H1 (cell line): ENCODE measurements at regions not wholly inside any gene's neighbourhood (a gene's known extent, or its start where the extent isn't known, plus 50 kb on each side); places are given as distances from the start of the nearest gene placed in this dataset.

Experiments used
- CTCF ChIA-PET: fragments of 300-600 bp; sonication (Branson Sonifier 250); formaldehyde crosslinking; loops from one replicate; lab custom pipeline; 2021; ENCODE audit not compliant: partially characterized antibody; lab: Charles Lee
- POLR2A ChIA-PET: fragments of 300-600 bp; sonication (Branson Sonifier 250); formaldehyde crosslinking; loops from one replicate; lab custom pipeline; 2021; ENCODE audit warnings: inconsistent platforms; ENCODE audit not compliant: partially characterized antibody; lab: Charles Lee
- DNase-seq, 2 experiments: peaks; one replicate each; pipeline versions ENCODE4 v3.0.0 to v3.0.0-alpha.2; 2010 to 2022; ENCODE audit warnings: low spot score in 2 of 2, low read depth in 1 of 2, mixed read lengths in 1 of 2
- FAIRE-seq: peaks from 2 replicates; lab custom pipeline; 2011; peaks lifted over from hg19 to GRCh38; lab: Jason Lieb, UNC
- H2AFZ ChIP-seq: 2 replicates; pipeline ENCODE4 v1.8.1; 2012; ENCODE audit warnings: low read length, inconsistent platforms
- H2AK5ac ChIP-seq: 2 replicates; pipeline ENCODE4 v1.6.1; 2013; ENCODE audit warnings: low read depth, low read length
- H2BK120ac ChIP-seq: replicated peaks from 2 replicates; pipeline ENCODE3; 2013; ENCODE audit warnings: low read depth, low read length, inconsistent platforms
- H2BK12ac ChIP-seq: 2 replicates; pipeline ENCODE4 v1.6.1; 2013; ENCODE audit warnings: low read depth, low read length
- H2BK15ac ChIP-seq: 2 replicates; pipeline ENCODE4 v1.6.1; 2013; ENCODE audit warnings: low read length
- H2BK20ac ChIP-seq: 2 replicates; pipeline ENCODE4 v1.6.1; 2013; ENCODE audit warnings: low read length
- H2BK5ac ChIP-seq: 2 replicates; pipeline ENCODE4 v1.6.1; 2013; ENCODE audit warnings: low read depth, low read length
- H3K14ac ChIP-seq: 2 replicates; pipeline ENCODE4 v1.6.1; 2013; ENCODE audit warnings: inconsistent platforms; ENCODE audit not compliant: insufficient read length
- H3K18ac ChIP-seq: 2 replicates; pipeline ENCODE4 v1.6.1; 2013; ENCODE audit warnings: low read length; ENCODE audit errors: extremely low read depth
- H3K23ac ChIP-seq: 2 replicates; pipeline ENCODE4 v1.6.1; 2013; ENCODE audit warnings: inconsistent platforms; ENCODE audit not compliant: insufficient read length
- H3K23me2 ChIP-seq: 2 replicates; pipeline ENCODE4 v1.6.1; 2013; ENCODE audit warnings: low read depth, low read length
- H3K27ac ChIP-seq: 2 replicates; pipeline ENCODE4 v1.6.1; 2011; ENCODE audit warnings: low read depth, low read length, inconsistent platforms
- H3K27me3 ChIP-seq, 4 experiments: replicated peaks in 1 of 4; 1 replicate in 1 of 4; 2 replicates in 3 of 4; pipeline versions ENCODE4 v1.6.1 to v1.8.1; 2011 to 2013; ENCODE audit warnings: low read length in 3 of 4, mild to moderate bottlenecking in 3 of 4, inconsistent platforms in 2 of 4, mixed read lengths in 2 of 4, moderate library complexity in 1 of 4; ENCODE audit not compliant: control insufficient read depth in 3 of 4, insufficient read depth in 3 of 4; ENCODE audit errors: extremely low read depth in 1 of 4
- H3K36me3 ChIP-seq, 4 experiments: 2 replicates each; pipeline versions ENCODE4 v1.6.1 to v1.8.1; 2011 to 2013; ENCODE audit warnings: mild to moderate bottlenecking in 4 of 4, low read length in 3 of 4, moderate library complexity in 2 of 4, control low read depth in 1 of 4, inconsistent platforms in 1 of 4; ENCODE audit not compliant: insufficient read depth in 4 of 4, control insufficient read depth in 2 of 4
- H3K4ac ChIP-seq: replicated peaks from 2 replicates; pipeline ENCODE3; 2013; ENCODE audit warnings: low read length, low read depth, mixed read lengths, inconsistent platforms; ENCODE audit not compliant: insufficient read length
- H3K4me1 ChIP-seq, 4 experiments: replicated peaks in 1 of 4; 1 replicate in 1 of 4; 2 replicates in 3 of 4; pipeline versions ENCODE4 v1.6.1 to v1.8.1; 2011 to 2013; ENCODE audit warnings: low read length in 3 of 4, inconsistent platforms in 2 of 4, mixed read lengths in 1 of 4; ENCODE audit not compliant: insufficient read depth in 4 of 4, control insufficient read depth in 3 of 4
- H3K4me2 ChIP-seq, 2 experiments: 2 replicates each; pipeline versions ENCODE4 v1.6.1 to v1.8.1; 2011 to 2013; ENCODE audit warnings: low read depth in 2 of 2, low read length in 2 of 2, control low read depth in 1 of 2, inconsistent platforms in 1 of 2, mild to moderate bottlenecking in 1 of 2; ENCODE audit not compliant: insufficient read depth in 1 of 2
- H3K4me3 ChIP-seq, 4 experiments: fragments of 200-600, 300-600 bp in 1 of 4; sonication (generic), shearing (Covaris generic), sonication (Bioruptor Twin) in 1 of 4; 2 replicates each; pipeline versions ENCODE4 v1.5.1 to v1.8.1; 2011 to 2016; ENCODE audit warnings: low read length in 4 of 4, low read depth in 3 of 4, control low read depth in 2 of 4, inconsistent platforms in 2 of 4, mild to moderate bottlenecking in 2 of 4, mixed read lengths in 1 of 4, moderate library complexity in 1 of 4; ENCODE audit not compliant: insufficient read depth in 2 of 4; ENCODE audit errors: extremely low read depth in 1 of 4
- H3K56ac ChIP-seq: replicated peaks from 2 replicates; pipeline ENCODE3; 2013; ENCODE audit warnings: low read depth, mild to moderate bottlenecking, mixed read lengths, low read length, inconsistent platforms; ENCODE audit not compliant: insufficient read length
- H3K79me1 ChIP-seq: 2 replicates; pipeline ENCODE4 v1.6.1; 2013; ENCODE audit warnings: low read depth, low read length, control low read depth
- H3K79me2 ChIP-seq, 2 experiments: 2 replicates each; pipeline versions ENCODE4 v1.6.1 to v1.8.1; 2012 to 2013; ENCODE audit warnings: low read length in 2 of 2, mild to moderate bottlenecking in 2 of 2, inconsistent platforms in 1 of 2; ENCODE audit not compliant: insufficient read depth in 2 of 2, control insufficient read depth in 1 of 2
- H3K9ac ChIP-seq, 4 experiments: replicated peaks in 1 of 4; 1 replicate in 1 of 4; 2 replicates in 3 of 4; pipeline versions ENCODE4 v1.6.1 to v1.8.1; 2011 to 2013; ENCODE audit warnings: low read depth in 3 of 4, low read length in 3 of 4, control low read depth in 2 of 4, mild to moderate bottlenecking in 2 of 4, moderate library complexity in 2 of 4, inconsistent platforms in 1 of 4; ENCODE audit errors: extremely low read depth in 1 of 4
- H3K9me3 ChIP-seq, 2 experiments: 2 replicates each; pipeline versions ENCODE4 v1.6.1 to v1.8.1; 2012 to 2013; ENCODE audit warnings: mild to moderate bottlenecking in 2 of 2, moderate library complexity in 2 of 2, control low read depth in 1 of 2, inconsistent platforms in 1 of 2, low read depth in 1 of 2, low read length in 1 of 2, mixed read lengths in 1 of 2; ENCODE audit not compliant: insufficient read depth in 2 of 2
- H4K20me1 ChIP-seq, 2 experiments: replicated peaks in 1 of 2; 2 replicates each; pipeline versions ENCODE3 to v1.8.1; 2011 to 2013; ENCODE audit warnings: inconsistent platforms in 2 of 2, low read length in 2 of 2, mild to moderate bottlenecking in 1 of 2; ENCODE audit not compliant: insufficient read depth in 2 of 2, control insufficient read depth in 1 of 2
- H4K5ac ChIP-seq: 2 replicates; pipeline ENCODE4 v1.6.1; 2013; ENCODE audit warnings: low read length, low read depth, mixed read lengths, inconsistent platforms; ENCODE audit not compliant: insufficient read length
- H4K8ac ChIP-seq: 2 replicates; pipeline ENCODE4 v1.8.0; 2013; ENCODE audit warnings: mild to moderate bottlenecking, moderate library complexity, low read length, inconsistent platforms; ENCODE audit not compliant: insufficient read depth; ENCODE audit errors: extremely low read depth
- H4K91ac ChIP-seq: replicated peaks from 2 replicates; pipeline ENCODE3; 2013; ENCODE audit warnings: low read length, mixed read lengths, inconsistent platforms; ENCODE audit not compliant: insufficient read length
- ASH2L ChIP-seq: fragments of 200-600, 300-600 bp; sonication (generic); IDR thresholded peaks from one replicate; pipeline ENCODE4 v1.7.1; 2017; ENCODE audit warnings: low read length
- ATF2 ChIP-seq: IDR thresholded peaks from 2 replicates; pipeline ENCODE4 v1.6.1; 2012; ENCODE audit warnings: low read length, inconsistent platforms
- CBX8 ChIP-seq: fragments of 300-800, 300-1000 bp; sonication (generic); IDR thresholded peaks from 2 replicates; pipeline ENCODE4 v1.7.1; 2016; ENCODE audit warnings: low read depth, low read length, borderline replicate concordance
- CHD1 ChIP-seq: IDR thresholded peaks from 2 replicates; pipeline ENCODE4 v1.6.1; 2012; ENCODE audit warnings: low read depth, low read length, improper control_type of control experiment
- NANOG ChIP-seq: IDR thresholded peaks from 2 replicates; pipeline ENCODE4 v1.6.1; 2011; ENCODE audit warnings: low read length, low read depth, mild to moderate bottlenecking, inconsistent platforms; ENCODE audit not compliant: insufficient read depth, poor library complexity, severe bottlenecking
- SP1 ChIP-seq: IDR thresholded peaks from 2 replicates; pipeline ENCODE4 v1.6.1; 2011; ENCODE audit warnings: low read depth, low read length
- TCF12 ChIP-seq: IDR thresholded peaks from 2 replicates; pipeline ENCODE4 v1.6.1; 2011; ENCODE audit warnings: low read depth, mild to moderate bottlenecking, low read length
- TF ChIP-seq, protein P1 (sequence below): IDR thresholded peaks from 2 replicates; pipeline ENCODE4 v1.6.1; 2011; ENCODE audit warnings: low read length, improper control_type of control experiment
- TF ChIP-seq, protein P2 (sequence below), 3 experiments: IDR thresholded peaks; 1 replicate in 2 of 3; 2 replicates in 1 of 3; pipeline versions ENCODE4 v1.5.1 to v1.6.1; 2011; ENCODE audit warnings: low read length in 3 of 3, mild to moderate bottlenecking in 3 of 3, inconsistent platforms in 2 of 3, low read depth in 1 of 3, moderate library complexity in 1 of 3; ENCODE audit not compliant: insufficient read depth in 1 of 3; ENCODE audit errors: control extremely low read depth in 1 of 3

DNA sequence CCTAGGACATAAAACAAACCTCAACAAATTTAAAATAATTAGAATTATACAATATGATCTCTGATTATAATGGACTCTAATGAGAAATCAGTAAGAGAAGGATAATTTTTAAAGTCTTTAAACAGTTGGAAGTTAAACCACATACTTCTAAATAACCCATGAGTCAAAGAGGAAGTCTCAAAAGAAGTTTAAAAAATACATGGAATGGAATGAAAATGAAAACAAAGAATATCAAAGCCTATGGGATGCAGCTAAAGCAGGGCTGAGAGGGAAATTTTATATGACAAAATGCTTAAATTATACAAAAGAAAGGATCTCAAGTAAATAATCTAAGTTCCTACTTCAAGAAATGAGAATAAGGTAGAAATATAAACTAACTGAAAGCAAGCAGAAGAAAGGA lies 460.5 kb downstream of the RPS24 start:
- H3K56ac ChIP-seq: no peak overlapping the region
- H3K14ac ChIP-seq: no peak overlapping the region
- no peak overlapping the region for H2BK12ac ChIP-seq
- POLR2A ChIA-PET: no interaction called here
- H3K27ac ChIP-seq: no peak overlapping the region
- no peaks in the 10 kb centered on the region for H3K79me1 ChIP-seq
- FAIRE-seq: no peak
- H3K23me2 ChIP-seq: no peaks in the 10 kb centered on the region
- no peak overlapping the region for H4K91ac ChIP-seq
- no peaks in the 10 kb centered on the region; a peak in 1 of 7 replicates for H3K27me3 ChIP-seq
- H2BK120ac ChIP-seq: no peak overlapping the region
- H3K4me1 ChIP-seq: no peaks in the 10 kb centered on the region
- H3K4me3 ChIP-seq: no peak overlapping the region
- H2BK20ac ChIP-seq: no peak overlapping the region
- no peak overlapping the region for H4K5ac ChIP-seq
- H3K79me2 ChIP-seq: no peaks in the 10 kb centered on the region
- TF ChIP-seq, protein P1, sequence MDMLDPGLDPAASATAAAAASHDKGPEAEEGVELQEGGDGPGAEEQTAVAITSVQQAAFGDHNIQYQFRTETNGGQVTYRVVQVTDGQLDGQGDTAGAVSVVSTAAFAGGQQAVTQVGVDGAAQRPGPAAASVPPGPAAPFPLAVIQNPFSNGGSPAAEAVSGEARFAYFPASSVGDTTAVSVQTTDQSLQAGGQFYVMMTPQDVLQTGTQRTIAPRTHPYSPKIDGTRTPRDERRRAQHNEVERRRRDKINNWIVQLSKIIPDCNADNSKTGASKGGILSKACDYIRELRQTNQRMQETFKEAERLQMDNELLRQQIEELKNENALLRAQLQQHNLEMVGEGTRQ: no peak
- TF ChIP-seq, protein P2, sequence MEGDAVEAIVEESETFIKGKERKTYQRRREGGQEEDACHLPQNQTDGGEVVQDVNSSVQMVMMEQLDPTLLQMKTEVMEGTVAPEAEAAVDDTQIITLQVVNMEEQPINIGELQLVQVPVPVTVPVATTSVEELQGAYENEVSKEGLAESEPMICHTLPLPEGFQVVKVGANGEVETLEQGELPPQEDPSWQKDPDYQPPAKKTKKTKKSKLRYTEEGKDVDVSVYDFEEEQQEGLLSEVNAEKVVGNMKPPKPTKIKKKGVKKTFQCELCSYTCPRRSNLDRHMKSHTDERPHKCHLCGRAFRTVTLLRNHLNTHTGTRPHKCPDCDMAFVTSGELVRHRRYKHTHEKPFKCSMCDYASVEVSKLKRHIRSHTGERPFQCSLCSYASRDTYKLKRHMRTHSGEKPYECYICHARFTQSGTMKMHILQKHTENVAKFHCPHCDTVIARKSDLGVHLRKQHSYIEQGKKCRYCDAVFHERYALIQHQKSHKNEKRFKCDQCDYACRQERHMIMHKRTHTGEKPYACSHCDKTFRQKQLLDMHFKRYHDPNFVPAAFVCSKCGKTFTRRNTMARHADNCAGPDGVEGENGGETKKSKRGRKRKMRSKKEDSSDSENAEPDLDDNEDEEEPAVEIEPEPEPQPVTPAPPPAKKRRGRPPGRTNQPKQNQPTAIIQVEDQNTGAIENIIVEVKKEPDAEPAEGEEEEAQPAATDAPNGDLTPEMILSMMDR (IDR thresholded peaks at IDR 0.05; ENCODE audit: control extremely low read depth in 1 of 3, insufficient read depth in 1 of 3, low read depth in 1 of 3, low read length in 3 of 3): no peak
- TF ChIP-seq TCF12: no peak
- TF ChIP-seq ASH2L: no peak
- TF ChIP-seq CBX8: no peak
- no peak for TF ChIP-seq ATF2
- no peak for TF ChIP-seq CHD1
- no peak for TF ChIP-seq SP1
- TF ChIP-seq NANOG: no peak
- TF ChIP-seq, all 59 proteins: peak for 0
- peaks cover 5 to 14% of the 10 kb centered on the region in 2 experiments; a peak in 3 of 4 replicates for H3K9me3 ChIP-seq
- CTCF ChIA-PET: interaction anchor here (1.5 kb wide), 1 partner anchor 22 kb away, joined by 4 read pairs; no protein-coding TSS in a partner anchor
- H2BK5ac ChIP-seq: no peak overlapping the region
- H3K4ac ChIP-seq: no peak overlapping the region
- H2BK15ac ChIP-seq: no peak overlapping the region
- DNase-seq: no peak
- no peak overlapping the region for H3K9ac ChIP-seq
- no peaks in the 10 kb centered on the region for H3K36me3 ChIP-seq
- H4K8ac ChIP-seq: no peak overlapping the region
- no peak overlapping the region for H3K23ac ChIP-seq
- no peak overlapping the region for H2AFZ ChIP-seq
- H2AK5ac ChIP-seq: no peak overlapping the region
- no peak overlapping the region for H3K4me2 ChIP-seq
- no peak overlapping the region for H3K18ac ChIP-seq
- H4K20me1 ChIP-seq: no peaks in the 10 kb centered on the region
